ENCODE measurements at regions not wholly inside any gene's neighbourhood (a gene's known extent, or its start where the extent isn't known, plus 50 kb on each side); places are given as distances from the start of the nearest gene placed in this dataset.
"Not testable (repeated sequence)": the region's sequence is repeated elsewhere in the genome, so short reads cannot be mapped to it uniquely, and the experiment has no call there.

DNA sequence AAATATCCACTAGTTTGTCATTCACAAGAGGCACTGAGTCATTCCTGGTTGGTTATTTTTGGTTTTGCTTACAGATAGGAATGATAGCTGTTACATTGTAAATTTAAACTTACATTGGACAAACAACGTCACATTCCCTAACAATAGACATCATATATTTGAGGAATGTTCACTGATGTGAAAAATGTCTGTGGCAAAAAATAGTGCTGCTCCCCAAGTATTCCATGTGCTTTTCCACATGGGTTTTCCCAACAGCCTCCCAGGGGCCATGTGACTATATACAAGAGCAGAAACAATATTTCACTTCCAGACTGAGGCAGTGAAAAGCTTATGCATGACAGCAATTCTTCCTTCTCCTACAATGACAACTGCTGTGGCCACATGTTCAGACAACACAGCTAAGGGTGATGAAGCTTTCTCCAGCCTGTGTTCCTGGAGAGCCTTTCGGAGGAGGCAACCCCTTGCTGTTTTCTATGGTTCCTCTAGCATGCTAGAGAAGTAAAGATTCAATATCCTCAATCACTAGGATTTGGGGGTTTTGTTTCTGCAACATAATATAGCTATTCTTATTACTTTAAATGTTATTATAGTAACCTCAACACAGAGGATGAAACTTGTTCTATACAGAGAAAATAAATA is 202.7 kb downstream of the PTH2R start:
- intact Hi-C loops (cut with DNase I): no loop called here
- H3K4me1 ChIP-seq (ENCODE audit: control insufficient read depth, insufficient read depth, low read length): no peaks in the 10 kb centered on the region
- H3K27ac ChIP-seq (ENCODE audit: low read length): no peak overlapping the region
- no peaks in the 10 kb centered on the region for H3K27me3 ChIP-seq (ENCODE audit: control insufficient read depth, insufficient read depth)
- H3K9me3 ChIP-seq (ENCODE audit: control insufficient read depth, low read length): no peaks in the 10 kb centered on the region
- 62% methylated on average over 2 of the region's 2 CpGs for WGBS
- no peak for ATAC-seq
- H3K4me3 ChIP-seq (ENCODE audit: low read length): no peak overlapping the region
- DNase-seq: no peak

DNA sequence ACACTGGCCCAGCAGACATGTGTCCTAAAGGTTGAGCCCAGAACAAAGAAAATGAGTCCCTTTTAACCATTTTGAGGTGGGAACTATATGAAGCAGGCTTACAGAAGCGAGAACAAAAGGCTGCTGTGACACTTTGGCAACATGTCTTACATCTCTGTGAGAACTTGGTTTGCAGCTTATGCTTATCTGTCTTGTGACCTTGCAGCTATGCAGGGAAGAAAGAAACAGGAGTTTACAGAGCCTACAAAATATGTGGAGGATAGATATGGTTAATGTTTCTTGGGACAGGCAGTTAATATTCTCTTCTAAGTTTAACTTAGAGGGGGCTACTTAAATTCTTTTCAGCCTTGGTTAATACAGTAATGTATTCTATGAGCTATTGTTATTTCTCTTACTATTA is 209.1 kb downstream of the PTH2R start:
- H3K9me3 ChIP-seq (ENCODE audit: control insufficient read depth, low read length); DNase-seq; intact Hi-C loops (cut with DNase I); H3K27me3 ChIP-seq (ENCODE audit: control insufficient read depth, insufficient read depth); H3K4me3 ChIP-seq (ENCODE audit: low read length); H3K4me1 ChIP-seq (ENCODE audit: control insufficient read depth, insufficient read depth, low read length); H3K27ac ChIP-seq (ENCODE audit: low read length); ATAC-seq: not testable (repeated sequence)
- WGBS: 36% methylated on average over 1 of the region's 1 CpG

GRCh38 chr2:208618220-208618619 is 211.6 kb downstream of the PTH2R start:
- no peaks in the 10 kb centered on the region for H3K9me3 ChIP-seq (ENCODE audit: control insufficient read depth, low read length)

GRCh38 chr2:208619993-208620392 is 213.4 kb downstream of the PTH2R start:
- H3K27ac ChIP-seq (ENCODE audit: low read length): no peak overlapping the region
- 78% methylated on average over 1 of the region's 1 CpG for WGBS
- no peak overlapping the region for H3K4me3 ChIP-seq (ENCODE audit: low read length)
- no peak for ATAC-seq
- DNase-seq: no peak
- intact Hi-C loops (cut with DNase I): no loop called here
- H3K27me3 ChIP-seq (ENCODE audit: control insufficient read depth, insufficient read depth): no peaks in the 10 kb centered on the region
- no peaks in the 10 kb centered on the region for H3K4me1 ChIP-seq (ENCODE audit: control insufficient read depth, insufficient read depth, low read length)
- H3K9me3 ChIP-seq (ENCODE audit: control insufficient read depth, low read length): no peaks in the 10 kb centered on the region

More at GRCh38 chr2:208618220-208618619, 211.6 kb downstream of the PTH2R start:
- no peaks in the 10 kb centered on the region for H3K4me1 ChIP-seq (ENCODE audit: control insufficient read depth, insufficient read depth, low read length)
- no peak for DNase-seq
- WGBS: 93% methylated on average over 4 of the region's 4 CpGs
- H3K27me3 ChIP-seq (ENCODE audit: control insufficient read depth, insufficient read depth): no peaks in the 10 kb centered on the region
- no peak overlapping the region for H3K27ac ChIP-seq (ENCODE audit: low read length)
- no peak overlapping the region for H3K4me3 ChIP-seq (ENCODE audit: low read length)
- intact Hi-C loops (cut with DNase I): no loop called here
- ATAC-seq: no peak

DNA sequence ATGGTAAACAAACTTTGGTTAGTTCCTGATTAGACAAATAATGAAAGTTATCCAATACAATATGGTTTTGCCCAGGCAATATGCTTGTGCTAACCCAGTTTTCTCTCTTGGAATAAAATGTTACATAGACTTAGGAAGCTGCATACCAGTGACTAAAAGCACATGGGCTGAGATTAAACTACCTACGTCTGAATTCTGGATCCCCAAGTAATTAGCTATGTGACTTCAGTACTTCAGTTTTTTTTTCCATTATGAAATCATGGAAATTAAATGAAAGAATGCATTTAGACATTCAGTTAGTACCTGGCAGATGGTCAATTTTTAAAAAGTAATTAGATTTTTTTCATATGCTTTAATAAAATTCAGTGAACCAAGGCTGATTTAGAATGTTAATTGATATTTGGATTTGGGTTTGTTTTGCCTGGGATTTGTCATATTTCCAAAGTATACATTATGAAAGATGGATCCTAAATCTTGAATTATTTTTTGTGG is 213.9 kb downstream of the PTH2R start:
- no peak for DNase-seq
- Histone ChIP-seq H3K27me3 (ENCODE audit: control insufficient read depth, insufficient read depth) (no peaks in the 10 kb centered on the region), H3K27ac (ENCODE audit: low read length) (no peak overlapping the region), H3K4me1 (ENCODE audit: control insufficient read depth, insufficient read depth, low read length) (no peaks in the 10 kb centered on the region), H3K9me3 (ENCODE audit: control insufficient read depth, low read length) (no peaks in the 10 kb centered on the region), H3K4me3 (ENCODE audit: low read length) (no peak overlapping the region)
- intact Hi-C loops (cut with DNase I): no loop called here
- WGBS: 42% methylated on average over 1 of the region's 1 CpG
- no peak for ATAC-seq

- H3K27ac ChIP-seq (ENCODE audit: low read length): no peak overlapping the region
- 58% methylated on average over 2 of the region's 2 CpGs for WGBS
- intact Hi-C loops (cut with DNase I): no loop called here
- DNase-seq (no peak), ATAC-seq (no peak)
- H3K9me3 ChIP-seq (ENCODE audit: control insufficient read depth, low read length): no peaks in the 10 kb centered on the region
- no peaks in the 10 kb centered on the region for H3K27me3 ChIP-seq (ENCODE audit: control insufficient read depth, insufficient read depth)
- no peaks in the 10 kb centered on the region for H3K4me1 ChIP-seq (ENCODE audit: control insufficient read depth, insufficient read depth, low read length)
- H3K4me3 ChIP-seq (ENCODE audit: low read length): no peak overlapping the region
These were observed 220.7 kb downstream of the PTH2R start for GRCh38 chr2:208627110-208627884.

DNA sequence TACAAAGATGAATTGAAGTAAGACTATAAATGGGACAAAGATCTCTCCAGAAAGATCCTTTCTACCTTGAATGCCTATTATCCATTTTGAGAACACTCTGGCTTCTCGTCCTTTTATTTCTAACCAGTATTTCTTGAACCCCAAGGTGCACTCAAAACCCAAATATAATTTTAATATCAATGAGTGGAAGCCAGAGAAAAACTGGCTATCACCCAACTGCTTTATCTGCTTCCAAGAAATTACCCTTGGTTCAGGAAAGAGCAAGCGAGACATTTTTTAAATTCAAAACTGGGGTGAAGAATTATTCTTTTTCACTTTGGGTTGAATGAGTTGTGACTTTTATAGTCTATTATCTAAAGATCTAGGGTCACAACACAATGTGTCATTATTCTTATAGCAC is 221.3 kb downstream of the PTH2R start:
- Histone ChIP-seq H3K4me1 (ENCODE audit: control insufficient read depth, insufficient read depth, low read length) (no peaks in the 10 kb centered on the region), H3K27me3 (ENCODE audit: control insufficient read depth, insufficient read depth) (no peaks in the 10 kb centered on the region), H3K4me3 (ENCODE audit: low read length) (no peak overlapping the region), H3K9me3 (ENCODE audit: control insufficient read depth, low read length) (no peaks in the 10 kb centered on the region), H3K27ac (ENCODE audit: low read length) (no peak overlapping the region)
- DNase-seq (no peak), ATAC-seq (no peak)
- intact Hi-C loops (cut with DNase I): no loop called here
- 42% methylated on average over 2 of the region's 2 CpGs for WGBS

GRCh38 chr2:208638059-208638458 is 231.5 kb downstream of the PTH2R start:
- H3K27ac ChIP-seq (ENCODE audit: low read length): no peak overlapping the region
- H3K9me3 ChIP-seq (ENCODE audit: control insufficient read depth, low read length): no peaks in the 10 kb centered on the region
- ATAC-seq (no peak), DNase-seq (no peak)
- H3K4me3 ChIP-seq (ENCODE audit: low read length): no peak overlapping the region
- intact Hi-C loops (cut with DNase I): no loop called here
- no peaks in the 10 kb centered on the region for H3K4me1 ChIP-seq (ENCODE audit: control insufficient read depth, insufficient read depth, low read length)
- H3K27me3 ChIP-seq (ENCODE audit: control insufficient read depth, insufficient read depth): no peaks in the 10 kb centered on the region

GRCh38 chr2:208642125-208642779 is 235.7 kb downstream of the PTH2R start:
- 38% methylated on average over 2 of the region's 2 CpGs for WGBS
- no peak for DNase-seq
- Histone ChIP-seq H3K4me3 (ENCODE audit: low read length) (no peak overlapping the region), H3K27ac (ENCODE audit: low read length) (no peak overlapping the region), H3K27me3 (ENCODE audit: control insufficient read depth, insufficient read depth) (no peaks in the 10 kb centered on the region), H3K4me1 (ENCODE audit: control insufficient read depth, insufficient read depth, low read length) (no peaks in the 10 kb centered on the region), H3K9me3 (ENCODE audit: control insufficient read depth, low read length) (no peaks in the 10 kb centered on the region)
- intact Hi-C loops (cut with DNase I): no loop called here
- ATAC-seq: no peak

GRCh38 chr2:208643145-208643544 is 236.6 kb downstream of the PTH2R start:
- ATAC-seq (no peak), DNase-seq (no peak)
- Histone ChIP-seq H3K4me1 (ENCODE audit: control insufficient read depth, insufficient read depth, low read length) (no peaks in the 10 kb centered on the region), H3K27ac (ENCODE audit: low read length) (no peak overlapping the region), H3K9me3 (ENCODE audit: control insufficient read depth, low read length) (no peaks in the 10 kb centered on the region), H3K27me3 (ENCODE audit: control insufficient read depth, insufficient read depth) (no peaks in the 10 kb centered on the region), H3K4me3 (ENCODE audit: low read length) (no peak overlapping the region)
- intact Hi-C loops (cut with DNase I): no loop called here
- WGBS: 74% methylated on average over 1 of the region's 1 CpG

- Histone ChIP-seq H3K27ac (ENCODE audit: low read length) (no peak overlapping the region), H3K4me3 (ENCODE audit: low read length) (no peak overlapping the region), H3K27me3 (ENCODE audit: control insufficient read depth, insufficient read depth) (no peaks in the 10 kb centered on the region), H3K4me1 (ENCODE audit: control insufficient read depth, insufficient read depth, low read length) (no peaks in the 10 kb centered on the region), H3K9me3 (ENCODE audit: control insufficient read depth, low read length) (no peaks in the 10 kb centered on the region)
- ATAC-seq (no peak), DNase-seq (no peak)
- intact Hi-C loops (cut with DNase I): no loop called here
- 85% methylated on average over 1 of the region's 1 CpG for WGBS
These were observed 238.6 kb downstream of the PTH2R start for GRCh38 chr2:208645226-208645625.

All from right cardiac atrium (tissue), 5 donors.